ENCODE measurements at regions not wholly inside any gene's neighbourhood (a gene's known extent, or its start where the extent isn't known, plus 50 kb on each side); places are given as distances from the start of the nearest gene placed in this dataset.
"Not testable (repeated sequence)": the region's sequence is repeated elsewhere in the genome, so short reads cannot be mapped to it uniquely, and the experiment has no call there.

GRCh38 chrX:3843522-3844145 is 130.2 kb upstream of the PRKX start:
- not testable (repeated sequence) for H3K36me3 ChIP-seq (ENCODE audit: control insufficient read depth in 4 of 4, insufficient read depth in 3 of 4, low read depth in 1 of 4, low read length in 3 of 4); H3K27me3 ChIP-seq (ENCODE audit: control insufficient read depth in 4 of 4, insufficient read depth in 4 of 4, low read length in 3 of 4); DNase-seq (ENCODE audit: low spot score); H3K9ac ChIP-seq (ENCODE audit: low read depth in 1 of 2, low read length in 2 of 2); H3K4me1 ChIP-seq (ENCODE audit: control insufficient read depth in 4 of 4, insufficient read depth in 4 of 4, low read length in 3 of 4); H3K27ac ChIP-seq (ENCODE audit: low read depth in 1 of 2, low read length in 2 of 2); H3K9me3 ChIP-seq (ENCODE audit: control insufficient read depth in 4 of 4, low read length in 3 of 4)
- no CpG with 5 or more reads among the region's 85 CpGs for WGBS
- peak overlapping the region in 1 of 3 donors; percentile 41 for H3K4me3 ChIP-seq (ENCODE audit: low read depth in 1 of 3, low read length in 3 of 3)

GRCh38 chrX:3842822-3843521 is 129.5 kb upstream of the PRKX start:
- H3K27me3 ChIP-seq (ENCODE audit: control insufficient read depth in 4 of 4, insufficient read depth in 4 of 4, low read length in 3 of 4), result not testable (repeated sequence)

GRCh38 chrX:3838754-3839153 is 125.3 kb upstream of the PRKX start:
- WGBS, result no CpG with 5 or more reads among the region's 24 CpGs
- H3K36me3 ChIP-seq (ENCODE audit: control insufficient read depth in 4 of 4, insufficient read depth in 3 of 4, low read depth in 1 of 4, low read length in 3 of 4); DNase-seq (ENCODE audit: low spot score): not testable (repeated sequence)

More at GRCh38 chrX:3842822-3843521, 129.5 kb upstream of the PRKX start:
- H3K27ac ChIP-seq (ENCODE audit: low read depth in 1 of 2, low read length in 2 of 2); H3K4me1 ChIP-seq (ENCODE audit: control insufficient read depth in 4 of 4, insufficient read depth in 4 of 4, low read length in 3 of 4); DNase-seq (ENCODE audit: low spot score); H3K9me3 ChIP-seq (ENCODE audit: control insufficient read depth in 4 of 4, low read length in 3 of 4); H3K36me3 ChIP-seq (ENCODE audit: control insufficient read depth in 4 of 4, insufficient read depth in 3 of 4, low read depth in 1 of 4, low read length in 3 of 4); H3K9ac ChIP-seq (ENCODE audit: low read depth in 1 of 2, low read length in 2 of 2): not testable (repeated sequence)
- under 1% methylated on average over 28 of the region's 70 CpGs for WGBS
- peak overlapping the region in 2 of 3 donors; percentile 37 to 44 for H3K4me3 ChIP-seq (ENCODE audit: low read depth in 1 of 3, low read length in 3 of 3)

GRCh38 chrX:3837958-3838643 is 124.7 kb upstream of the PRKX start:
- H3K9me3 ChIP-seq (ENCODE audit: control insufficient read depth in 4 of 4, low read length in 3 of 4); H3K9ac ChIP-seq (ENCODE audit: low read depth in 1 of 2, low read length in 2 of 2); DNase-seq (ENCODE audit: low spot score); H3K36me3 ChIP-seq (ENCODE audit: control insufficient read depth in 4 of 4, insufficient read depth in 3 of 4, low read depth in 1 of 4, low read length in 3 of 4); H3K4me3 ChIP-seq (ENCODE audit: low read depth in 1 of 3, low read length in 3 of 3); H3K27me3 ChIP-seq (ENCODE audit: control insufficient read depth in 4 of 4, insufficient read depth in 4 of 4, low read length in 3 of 4); H3K4me1 ChIP-seq (ENCODE audit: control insufficient read depth in 4 of 4, insufficient read depth in 4 of 4, low read length in 3 of 4); H3K27ac ChIP-seq (ENCODE audit: low read depth in 1 of 2, low read length in 2 of 2): not testable (repeated sequence)
- WGBS, result 100% methylated on average over 1 of the region's 58 CpGs

More at GRCh38 chrX:3838754-3839153, 125.3 kb upstream of the PRKX start:
- H3K27ac ChIP-seq (ENCODE audit: low read depth in 1 of 2, low read length in 2 of 2); H3K4me1 ChIP-seq (ENCODE audit: control insufficient read depth in 4 of 4, insufficient read depth in 4 of 4, low read length in 3 of 4); H3K27me3 ChIP-seq (ENCODE audit: control insufficient read depth in 4 of 4, insufficient read depth in 4 of 4, low read length in 3 of 4); H3K4me3 ChIP-seq (ENCODE audit: low read depth in 1 of 3, low read length in 3 of 3); H3K9ac ChIP-seq (ENCODE audit: low read depth in 1 of 2, low read length in 2 of 2); H3K9me3 ChIP-seq (ENCODE audit: control insufficient read depth in 4 of 4, low read length in 3 of 4): not testable (repeated sequence)

- not testable (repeated sequence) for H3K4me3 ChIP-seq (ENCODE audit: low read depth in 1 of 3, low read length in 3 of 3); H3K9ac ChIP-seq (ENCODE audit: low read depth in 1 of 2, low read length in 2 of 2); H3K4me1 ChIP-seq (ENCODE audit: control insufficient read depth in 4 of 4, insufficient read depth in 4 of 4, low read length in 3 of 4); H3K27ac ChIP-seq (ENCODE audit: low read depth in 1 of 2, low read length in 2 of 2); DNase-seq (ENCODE audit: low spot score); H3K27me3 ChIP-seq (ENCODE audit: control insufficient read depth in 4 of 4, insufficient read depth in 4 of 4, low read length in 3 of 4); H3K36me3 ChIP-seq (ENCODE audit: control insufficient read depth in 4 of 4, insufficient read depth in 3 of 4, low read depth in 1 of 4, low read length in 3 of 4); H3K9me3 ChIP-seq (ENCODE audit: control insufficient read depth in 4 of 4, low read length in 3 of 4)
- no CpG with 5 or more reads among the region's 13 CpGs for WGBS
Observed at GRCh38 chrX:3837211-3837610, 123.8 kb upstream of the PRKX start.

DNA sequence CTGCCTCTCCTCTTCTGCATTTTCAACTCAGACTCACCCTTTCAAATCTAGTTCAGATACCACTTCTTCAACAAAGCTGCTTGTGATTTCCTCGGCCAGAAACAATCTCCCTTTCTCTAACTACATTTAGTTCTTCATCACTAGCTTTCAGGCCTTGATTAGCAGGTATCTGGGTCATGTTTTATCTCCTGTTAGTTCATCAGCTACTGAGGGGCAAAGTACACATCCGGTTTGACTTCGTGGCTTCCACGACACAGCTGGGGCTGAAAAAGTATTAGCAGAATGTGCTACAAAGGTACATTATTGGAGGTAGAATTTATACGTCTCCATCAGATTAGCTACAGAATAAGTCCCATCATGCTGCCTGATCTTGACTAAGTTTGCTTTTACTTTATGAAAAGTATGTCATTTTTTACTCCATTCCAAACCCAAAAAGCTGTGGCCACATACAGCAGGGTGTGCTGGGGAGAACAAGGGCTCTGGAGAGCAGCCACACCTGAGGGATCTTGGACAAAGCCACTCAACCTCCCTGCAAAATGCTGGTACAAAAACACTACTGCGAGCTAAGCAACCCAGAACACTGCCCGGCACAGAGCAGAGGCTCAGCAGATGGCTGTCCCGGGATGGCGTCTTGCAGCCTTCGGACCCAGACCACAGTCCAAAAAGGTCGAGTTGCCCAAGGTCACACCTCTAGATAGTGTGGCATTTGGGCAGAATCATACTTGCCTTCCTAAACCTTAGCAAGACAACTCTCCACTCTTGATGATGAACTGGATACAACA is 120.5 kb upstream of the PRKX start:
- not testable (repeated sequence) for H3K4me1 ChIP-seq (ENCODE audit: control insufficient read depth in 4 of 4, insufficient read depth in 4 of 4, low read length in 3 of 4); H3K27me3 ChIP-seq (ENCODE audit: control insufficient read depth in 4 of 4, insufficient read depth in 4 of 4, low read length in 3 of 4); H3K9me3 ChIP-seq (ENCODE audit: control insufficient read depth in 4 of 4, low read length in 3 of 4); H3K36me3 ChIP-seq (ENCODE audit: control insufficient read depth in 4 of 4, insufficient read depth in 3 of 4, low read depth in 1 of 4, low read length in 3 of 4); H3K27ac ChIP-seq (ENCODE audit: low read depth in 1 of 2, low read length in 2 of 2); H3K4me3 ChIP-seq (ENCODE audit: low read depth in 1 of 3, low read length in 3 of 3); DNase-seq (ENCODE audit: low spot score); H3K9ac ChIP-seq (ENCODE audit: low read depth in 1 of 2, low read length in 2 of 2)
- no CpG with 5 or more reads among the region's 11 CpGs for WGBS

DNA sequence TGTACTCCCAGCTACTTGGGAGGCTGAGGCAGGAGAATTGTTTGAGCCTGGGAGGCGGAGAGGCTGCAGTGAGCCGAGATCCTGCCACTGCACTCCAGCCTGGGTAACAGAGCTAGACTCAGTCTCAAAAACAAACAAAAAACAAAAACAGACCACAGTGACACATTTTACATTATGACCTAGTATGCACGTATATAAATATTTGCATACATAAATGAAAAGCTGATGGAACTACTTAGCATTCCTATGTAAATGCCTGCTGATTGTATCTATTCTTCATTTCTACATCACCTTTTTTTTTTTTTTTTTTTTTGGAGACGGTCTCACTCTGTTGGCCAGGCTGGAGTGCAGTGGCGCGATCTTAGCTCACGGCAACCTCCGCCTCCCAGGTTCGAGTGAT is 116.6 kb upstream of the PRKX start:
- 93% methylated on average over 3 of the region's 9 CpGs for WGBS
- not testable (repeated sequence) for H3K9me3 ChIP-seq (ENCODE audit: control insufficient read depth in 4 of 4, low read length in 3 of 4)

GRCh38 chrX:3829041-3829531 is 115.6 kb upstream of the PRKX start:
- H3K4me3 ChIP-seq (ENCODE audit: low read depth in 1 of 3, low read length in 3 of 3); H3K36me3 ChIP-seq (ENCODE audit: control insufficient read depth in 4 of 4, insufficient read depth in 3 of 4, low read depth in 1 of 4, low read length in 3 of 4); H3K9me3 ChIP-seq (ENCODE audit: control insufficient read depth in 4 of 4, low read length in 3 of 4); H3K27ac ChIP-seq (ENCODE audit: low read depth in 1 of 2, low read length in 2 of 2); H3K4me1 ChIP-seq (ENCODE audit: control insufficient read depth in 4 of 4, insufficient read depth in 4 of 4, low read length in 3 of 4); DNase-seq (ENCODE audit: low spot score); H3K27me3 ChIP-seq (ENCODE audit: control insufficient read depth in 4 of 4, insufficient read depth in 4 of 4, low read length in 3 of 4); H3K9ac ChIP-seq (ENCODE audit: low read depth in 1 of 2, low read length in 2 of 2): not testable (repeated sequence)
- WGBS, result 66% methylated on average over 8 of the region's 12 CpGs

More for the DNA sequence above, 116.6 kb upstream of the PRKX start:
- H3K4me1 ChIP-seq (ENCODE audit: control insufficient read depth in 4 of 4, insufficient read depth in 4 of 4, low read length in 3 of 4); H3K36me3 ChIP-seq (ENCODE audit: control insufficient read depth in 4 of 4, insufficient read depth in 3 of 4, low read depth in 1 of 4, low read length in 3 of 4); H3K27ac ChIP-seq (ENCODE audit: low read depth in 1 of 2, low read length in 2 of 2); DNase-seq (ENCODE audit: low spot score); H3K9ac ChIP-seq (ENCODE audit: low read depth in 1 of 2, low read length in 2 of 2); H3K27me3 ChIP-seq (ENCODE audit: control insufficient read depth in 4 of 4, insufficient read depth in 4 of 4, low read length in 3 of 4); H3K4me3 ChIP-seq (ENCODE audit: low read depth in 1 of 3, low read length in 3 of 3): not testable (repeated sequence)

All from liver (tissue), 6 donors.